Dermis microvascular lymphatic vessel endothelial cell (primary cell): ENCODE measurements at regions not wholly inside any gene's neighbourhood (a gene's known extent, or its start where the extent isn't known, plus 50 kb on each side); places are given as distances from the start of the nearest gene placed in this dataset.
"Not testable (repeated sequence)": the region's sequence is repeated elsewhere in the genome, so short reads cannot be mapped to it uniquely, and the experiment has no call there.

Experiments
- DNase-seq, 2 donors: peaks; one replicate each; pipeline versions ENCODE4 v3.0.0 to v3.0.0-alpha.2; 2010; ENCODE audit warnings: low read depth in 2 of 2

DNA sequence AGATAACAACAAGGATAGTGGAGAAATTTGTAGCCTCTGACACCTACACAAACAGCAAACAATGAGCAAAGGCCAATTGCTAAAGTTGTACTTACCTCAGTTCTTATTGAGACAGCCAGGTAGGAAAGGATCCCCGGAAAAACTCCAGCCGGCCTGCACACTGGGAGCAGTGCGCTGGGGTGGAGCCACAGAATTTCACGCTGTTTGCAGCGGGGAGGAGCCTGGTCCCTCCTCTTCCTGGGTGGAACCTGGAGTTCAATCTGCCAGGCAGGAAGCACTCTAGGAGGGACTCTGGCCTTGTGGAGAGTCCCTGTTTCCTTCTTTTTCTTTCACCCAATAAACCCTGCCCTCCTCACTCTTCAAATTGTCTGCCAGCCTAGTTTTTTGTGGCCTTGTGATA is 382.6 kb upstream of the TGIF2LX start:
- DNase-seq: not testable (repeated sequence)

DNA sequence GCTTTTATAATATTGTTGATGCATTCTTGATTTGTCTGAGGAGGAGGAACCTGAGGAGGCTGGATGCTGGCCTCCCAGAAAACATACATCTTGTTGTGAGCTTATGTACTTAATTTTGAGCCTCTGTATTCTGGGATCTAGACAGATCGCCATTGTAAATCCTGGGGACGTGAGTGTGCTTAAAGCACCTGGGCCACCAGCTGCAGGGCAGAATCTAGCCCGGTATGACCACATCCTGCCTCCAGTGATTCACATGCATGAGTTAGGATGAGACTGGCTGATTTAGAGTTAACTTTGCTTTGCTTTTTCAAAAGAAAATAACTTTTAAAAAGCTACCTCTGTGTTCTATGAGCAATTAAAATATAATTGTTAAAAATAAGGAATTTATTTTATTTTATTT is 364.6 kb upstream of the TGIF2LX start:
- DNase-seq: not testable (repeated sequence)

GRCh38 chrX:89562079-89562478 is 359.6 kb upstream of the TGIF2LX start:
- DNase-seq: not testable (repeated sequence)

GRCh38 chrX:89563107-89563506 is 358.6 kb upstream of the TGIF2LX start:
- not testable (repeated sequence) for DNase-seq

- DNase-seq: not testable (repeated sequence)
Measured at GRCh38 chrX:89567787-89568186, 353.9 kb upstream of the TGIF2LX start.

DNA sequence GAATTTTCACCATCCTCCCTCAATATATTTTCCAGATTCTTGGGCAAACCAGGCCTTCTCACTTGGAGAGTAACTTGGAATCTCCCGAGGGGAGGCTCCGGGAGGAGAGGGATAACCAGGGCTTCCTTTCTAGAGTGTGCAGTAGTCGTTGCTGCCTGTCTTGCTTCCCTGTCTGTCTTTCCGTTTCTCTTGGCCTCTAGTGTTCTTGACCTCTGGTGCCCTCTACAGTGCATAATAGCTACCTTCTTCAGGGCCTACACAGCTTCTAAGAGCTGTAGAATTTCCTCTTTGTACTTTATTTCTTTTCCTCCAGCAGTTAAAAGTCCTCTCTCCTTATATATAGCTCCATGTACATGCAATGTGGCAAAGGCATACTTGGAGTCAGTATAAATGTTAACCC is 339.8 kb upstream of the TGIF2LX start:
- DNase-seq: not testable (repeated sequence)

GRCh38 chrX:89631858-89632257 is 289.9 kb upstream of the TGIF2LX start:
- DNase-seq: not testable (repeated sequence)

DNA sequence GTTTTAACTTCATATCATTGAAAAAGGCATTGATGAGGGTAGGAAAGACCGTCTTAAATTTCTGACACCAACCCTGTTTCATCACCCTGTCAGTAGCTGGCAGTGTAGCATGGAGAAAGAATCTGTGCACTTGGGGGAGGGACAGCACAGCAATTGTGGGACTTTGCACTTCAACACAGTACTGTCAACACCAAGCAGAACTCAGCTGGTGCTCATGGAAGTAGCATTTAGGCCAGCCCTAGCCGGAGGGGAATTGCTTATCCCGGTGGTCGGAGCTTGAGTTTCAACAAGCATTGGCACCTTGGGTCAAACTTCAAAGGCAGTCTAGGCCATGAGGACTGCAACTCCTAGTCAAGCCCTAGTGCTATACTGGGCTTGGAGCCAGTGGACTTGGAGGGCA is 285.8 kb upstream of the TGIF2LX start:
- not testable (repeated sequence) for DNase-seq

DNA sequence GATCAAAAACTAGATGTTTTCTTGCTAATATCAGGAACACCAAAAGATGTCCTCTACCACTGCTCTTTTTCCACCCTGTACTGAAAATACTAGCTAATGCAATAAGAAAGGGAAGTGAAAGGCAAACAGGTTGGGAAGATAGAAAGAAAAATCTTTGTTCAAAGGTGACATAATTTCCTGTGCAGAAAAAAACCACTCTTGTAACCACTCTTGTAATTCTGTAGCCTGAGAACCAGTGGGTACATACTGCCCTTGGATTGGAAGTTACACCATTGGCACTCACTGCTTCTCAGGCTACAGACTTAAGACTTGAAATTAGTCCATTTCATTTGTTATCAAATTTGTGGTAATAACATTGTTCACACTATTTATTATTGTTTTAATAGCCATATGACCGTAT is 263.0 kb upstream of the TGIF2LX start:
- not testable (repeated sequence) for DNase-seq

DNA sequence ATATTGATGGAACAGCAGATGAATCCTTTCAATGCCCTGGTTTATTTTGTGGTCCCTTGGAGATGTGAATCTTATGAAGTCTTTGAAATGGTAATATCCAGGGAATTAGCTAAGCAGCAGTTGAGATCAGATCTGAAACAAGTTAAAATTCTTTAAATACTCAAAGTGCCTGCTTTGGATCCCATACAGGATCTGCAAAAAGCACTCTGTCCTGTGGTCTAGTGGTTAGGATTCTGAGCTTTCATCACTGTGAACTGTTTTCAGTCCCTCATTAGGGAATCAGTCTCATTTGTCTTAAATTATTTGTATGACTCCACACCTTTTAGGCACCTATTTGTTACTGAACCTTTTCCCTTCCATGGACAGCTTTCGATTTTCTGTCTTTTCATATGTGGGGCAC is 215.2 kb upstream of the TGIF2LX start:
- DNase-seq: not testable (repeated sequence)

- DNase-seq: not testable (repeated sequence)
Measured at GRCh38 chrX:89707363-89707927, 214.3 kb upstream of the TGIF2LX start.

DNA sequence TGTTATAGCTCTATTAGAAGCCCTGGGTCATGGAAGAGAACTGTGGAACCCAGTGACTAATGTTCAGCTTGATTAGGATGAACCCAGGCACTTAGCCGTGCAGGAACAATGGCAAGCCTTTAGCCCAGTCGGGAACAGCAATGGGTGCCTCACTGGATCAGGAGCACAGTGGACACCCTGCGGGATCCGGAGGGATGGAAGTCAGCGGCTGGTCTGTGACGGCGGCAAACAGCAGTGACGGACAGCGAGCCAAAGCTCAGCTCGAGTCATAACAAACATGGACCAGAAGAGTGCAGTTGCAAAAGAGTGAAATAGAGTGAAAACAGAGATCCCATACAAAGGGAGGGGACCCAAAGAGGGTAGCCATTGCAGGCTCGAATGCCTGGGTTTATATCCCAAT is 187.3 kb upstream of the TGIF2LX start:
- DNase-seq: not testable (repeated sequence)

GRCh38 chrX:89756466-89756865 is 165.2 kb upstream of the TGIF2LX start:
- DNase-seq: not testable (repeated sequence)

GRCh38 chrX:89757767-89758166 is 163.9 kb upstream of the TGIF2LX start:
- peak in 1 of 2 donors; percentile 4 for DNase-seq

GRCh38 chrX:89759076-89759685 is 162.5 kb upstream of the TGIF2LX start:
- DNase-seq: not testable (repeated sequence)

- not testable (repeated sequence) for DNase-seq
Measured at GRCh38 chrX:89771639-89772038, 150.1 kb upstream of the TGIF2LX start.

- DNase-seq: not testable (repeated sequence)
Measured at GRCh38 chrX:89811440-89811839, 110.3 kb upstream of the TGIF2LX start.

DNA sequence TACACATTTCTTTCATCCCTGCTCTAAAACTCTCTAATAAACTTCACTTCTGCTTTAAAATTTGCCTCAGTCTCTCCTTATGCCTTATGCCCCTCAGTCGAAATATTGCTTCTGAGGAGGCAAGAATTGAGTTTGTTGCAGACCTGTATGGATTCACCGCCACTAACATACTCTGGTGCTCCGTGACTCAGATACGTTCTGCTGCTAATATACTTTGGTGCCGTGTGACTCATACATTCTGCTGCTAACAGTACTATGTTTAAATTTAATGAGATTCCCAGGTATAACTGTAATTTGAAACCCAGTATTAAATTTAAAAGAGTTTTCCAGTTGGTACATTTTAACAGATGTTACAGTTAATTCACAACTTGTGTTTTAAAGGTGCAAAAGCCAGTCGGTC is 82.0 kb upstream of the TGIF2LX start:
- DNase-seq: not testable (repeated sequence)

GRCh38 chrX:89871662-89872061 is 50.0 kb upstream of the TGIF2LX start:
- peak; percentile 0 to 5 for DNase-seq
